ENCODE measurements at regions not wholly inside any gene's neighbourhood (a gene's known extent, or its start where the extent isn't known, plus 50 kb on each side); places are given as distances from the start of the nearest gene placed in this dataset.

- DNase-seq (ENCODE audit: low read depth in 1 of 2, low spot score in 1 of 2): no peak
- no peak for TF ChIP-seq CTCF (IDR thresholded peaks at IDR 0.05; ENCODE audit: low read depth, low read length)
- Histone ChIP-seq H3K36me3 (no peaks in the 10 kb centered on the region), H3K9me3 (ENCODE audit: low read depth) (no peaks in the 10 kb centered on the region), H3K27ac (no peak overlapping the region), H3K27me3 (no peaks in the 10 kb centered on the region), H3K4me3 (no peak overlapping the region), H3K4me1 (ENCODE audit: low read depth) (no peaks in the 10 kb centered on the region)
Measured at GRCh38 chr3:118369892-118370491, 664.7 kb downstream of the IGSF11 start.

GRCh38 chr3:118380576-118380975, 654.1 kb downstream of the IGSF11 start:
- no peak overlapping the region for H3K4me3 ChIP-seq
- H3K9me3 ChIP-seq (ENCODE audit: low read depth): no peaks in the 10 kb centered on the region
- no peak for DNase-seq (ENCODE audit: low read depth in 1 of 2, low spot score in 1 of 2)
- no peaks in the 10 kb centered on the region for H3K27me3 ChIP-seq
- H3K27ac ChIP-seq: no peak overlapping the region
- no peak for TF ChIP-seq CTCF (IDR thresholded peaks at IDR 0.05; ENCODE audit: low read depth, low read length)
- no peaks in the 10 kb centered on the region for H3K36me3 ChIP-seq
- H3K4me1 ChIP-seq (ENCODE audit: low read depth): peaks cover 12% of the 10 kb centered on the region

GRCh38 chr3:118396491-118396890, 638.2 kb downstream of the IGSF11 start:
- no peak for DNase-seq (ENCODE audit: low read depth in 1 of 2, low spot score in 1 of 2)
- no peak overlapping the region for H3K27ac ChIP-seq
- no peaks in the 10 kb centered on the region for H3K4me1 ChIP-seq (ENCODE audit: low read depth)
- no peak for TF ChIP-seq CTCF (IDR thresholded peaks at IDR 0.05; ENCODE audit: low read depth, low read length)
- no peak overlapping the region for H3K4me3 ChIP-seq
- no peaks in the 10 kb centered on the region for H3K36me3 ChIP-seq
- no peaks in the 10 kb centered on the region for H3K27me3 ChIP-seq
- no peaks in the 10 kb centered on the region for H3K9me3 ChIP-seq (ENCODE audit: low read depth)

- no peaks in the 10 kb centered on the region for H3K27me3 ChIP-seq
- no peaks in the 10 kb centered on the region for H3K4me1 ChIP-seq (ENCODE audit: low read depth)
- H3K36me3 ChIP-seq: no peaks in the 10 kb centered on the region
- no peak overlapping the region for H3K27ac ChIP-seq
- DNase-seq (ENCODE audit: low read depth in 1 of 2, low spot score in 1 of 2): no peak
- no peak for TF ChIP-seq CTCF (IDR thresholded peaks at IDR 0.05; ENCODE audit: low read depth, low read length)
- H3K4me3 ChIP-seq: no peak overlapping the region
- no peaks in the 10 kb centered on the region for H3K9me3 ChIP-seq (ENCODE audit: low read depth)
Measured at GRCh38 chr3:118400086-118400485, 634.6 kb downstream of the IGSF11 start.

- no peaks in the 10 kb centered on the region for H3K4me1 ChIP-seq (ENCODE audit: low read depth)
- no peak overlapping the region for H3K27ac ChIP-seq
- no peak for DNase-seq (ENCODE audit: low read depth in 1 of 2, low spot score in 1 of 2)
- H3K36me3 ChIP-seq: no peaks in the 10 kb centered on the region
- no peak overlapping the region for H3K4me3 ChIP-seq
- H3K9me3 ChIP-seq (ENCODE audit: low read depth): no peaks in the 10 kb centered on the region
- TF ChIP-seq CTCF (IDR thresholded peaks at IDR 0.05; ENCODE audit: low read depth, low read length): no peak
- H3K27me3 ChIP-seq: no peaks in the 10 kb centered on the region
Measured at GRCh38 chr3:118400886-118401285, 633.8 kb downstream of the IGSF11 start.

- TF ChIP-seq CTCF (IDR thresholded peaks at IDR 0.05; ENCODE audit: low read depth, low read length): no peak
- Histone ChIP-seq H3K27ac (no peak overlapping the region), H3K27me3 (no peaks in the 10 kb centered on the region), H3K36me3 (no peaks in the 10 kb centered on the region), H3K4me1 (ENCODE audit: low read depth) (no peaks in the 10 kb centered on the region), H3K4me3 (no peak overlapping the region), H3K9me3 (ENCODE audit: low read depth) (no peaks in the 10 kb centered on the region)
- DNase-seq (ENCODE audit: low read depth in 1 of 2, low spot score in 1 of 2): no peak
Measured at GRCh38 chr3:118401887-118402286, 632.8 kb downstream of the IGSF11 start.

All from cardiac muscle cell (in vitro differentiated cells and primary cell).